ENCODE measurements at regions not wholly inside any gene's neighbourhood (a gene's known extent, or its start where the extent isn't known, plus 50 kb on each side); places are given as distances from the start of the nearest gene placed in this dataset.

GRCh38 chr14:97248973-97249372 is 451.8 kb downstream of the VRK1 start:
- DNase-seq (ENCODE audit: extremely low read depth, insufficient read length) = no peak
- no peaks in the 10 kb centered on the region for H3K27me3 ChIP-seq (replicated peaks; ENCODE audit: control insufficient read depth, insufficient read depth, low read length)
- no peaks in the 10 kb centered on the region for H3K36me3 ChIP-seq (ENCODE audit: control insufficient read depth, insufficient read depth, low read length)
- no peak overlapping the region for H3K4me3 ChIP-seq (replicated peaks; ENCODE audit: low read depth, low read length)
- no peak for TF ChIP-seq CTCF (IDR thresholded peaks at IDR 0.05; ENCODE audit: insufficient read depth, low read length, poor library complexity, severe bottlenecking)

GRCh38 chr14:97250931-97251330 is 453.7 kb downstream of the VRK1 start:
- no peaks in the 10 kb centered on the region for H3K27me3 ChIP-seq (replicated peaks; ENCODE audit: control insufficient read depth, insufficient read depth, low read length)
- TF ChIP-seq CTCF (IDR thresholded peaks at IDR 0.05; ENCODE audit: insufficient read depth, low read length, poor library complexity, severe bottlenecking) = no peak
- DNase-seq (ENCODE audit: extremely low read depth, insufficient read length) = no peak

GRCh38 chr14:97251491-97252155 is 454.4 kb downstream of the VRK1 start:
- Histone ChIP-seq H3K4me3 (replicated peaks; ENCODE audit: low read depth, low read length) (no peak overlapping the region), H3K27me3 (replicated peaks; ENCODE audit: control insufficient read depth, insufficient read depth, low read length) (no peaks in the 10 kb centered on the region), H3K36me3 (ENCODE audit: control insufficient read depth, insufficient read depth, low read length) (no peaks in the 10 kb centered on the region)
- peak; percentile 33 for TF ChIP-seq CTCF (IDR thresholded peaks at IDR 0.05; ENCODE audit: insufficient read depth, low read length, poor library complexity, severe bottlenecking)
- DNase-seq (ENCODE audit: extremely low read depth, insufficient read length) = peak; percentile 27

More at GRCh38 chr14:97250931-97251330, 453.7 kb downstream of the VRK1 start:
- Histone ChIP-seq H3K36me3 (ENCODE audit: control insufficient read depth, insufficient read depth, low read length) (no peaks in the 10 kb centered on the region), H3K4me3 (replicated peaks; ENCODE audit: low read depth, low read length) (no peak overlapping the region)

- Histone ChIP-seq H3K36me3 (ENCODE audit: control insufficient read depth, insufficient read depth, low read length) (no peaks in the 10 kb centered on the region), H3K4me3 (replicated peaks; ENCODE audit: low read depth, low read length) (no peak overlapping the region), H3K27me3 (replicated peaks; ENCODE audit: control insufficient read depth, insufficient read depth, low read length) (no peaks in the 10 kb centered on the region)
- no peak for DNase-seq (ENCODE audit: extremely low read depth, insufficient read length)
- no peak for TF ChIP-seq CTCF (IDR thresholded peaks at IDR 0.05; ENCODE audit: insufficient read depth, low read length, poor library complexity, severe bottlenecking)
These were observed 456.6 kb downstream of the VRK1 start for GRCh38 chr14:97253756-97254155.

- no peak for DNase-seq (ENCODE audit: extremely low read depth, insufficient read length)
- no peaks in the 10 kb centered on the region for H3K36me3 ChIP-seq (ENCODE audit: control insufficient read depth, insufficient read depth, low read length)
- H3K4me3 ChIP-seq (replicated peaks; ENCODE audit: low read depth, low read length) = no peak overlapping the region
- no peaks in the 10 kb centered on the region for H3K27me3 ChIP-seq (replicated peaks; ENCODE audit: control insufficient read depth, insufficient read depth, low read length)
- no peak for TF ChIP-seq CTCF (IDR thresholded peaks at IDR 0.05; ENCODE audit: insufficient read depth, low read length, poor library complexity, severe bottlenecking)
These were observed 465.2 kb downstream of the VRK1 start for GRCh38 chr14:97262336-97262735.

All from GM06990 (cell line).